Keratinocyte (primary cell): ENCODE measurements at regions not wholly inside any gene's neighbourhood (a gene's known extent, or its start where the extent isn't known, plus 50 kb on each side); places are given as distances from the start of the nearest gene placed in this dataset.

Experiments used
- EZH2 ChIP-seq: IDR thresholded peaks from one replicate; pipeline ENCODE4 v1.6.1; 2012; ENCODE audit warnings: inconsistent platforms, mild to moderate bottlenecking, low read length, moderate library complexity
- TF ChIP-seq, protein P1 (sequence below), 3 experiments: IDR thresholded peaks in 1 of 3; conservative IDR thresholded peaks in 1 of 3; optimal IDR thresholded peaks in 1 of 3; 2 replicates in 2 of 3; 3 replicates in 1 of 3; pipeline versions ENCODE3 to v1.5.1; 2011; ENCODE audit warnings: low read length in 3 of 3, mild to moderate bottlenecking in 3 of 3, moderate library complexity in 2 of 3, control low read depth in 1 of 3, inconsistent platforms in 1 of 3; ENCODE audit not compliant: insufficient read depth in 2 of 3; ENCODE audit errors: extremely low read depth in 1 of 3

DNA sequence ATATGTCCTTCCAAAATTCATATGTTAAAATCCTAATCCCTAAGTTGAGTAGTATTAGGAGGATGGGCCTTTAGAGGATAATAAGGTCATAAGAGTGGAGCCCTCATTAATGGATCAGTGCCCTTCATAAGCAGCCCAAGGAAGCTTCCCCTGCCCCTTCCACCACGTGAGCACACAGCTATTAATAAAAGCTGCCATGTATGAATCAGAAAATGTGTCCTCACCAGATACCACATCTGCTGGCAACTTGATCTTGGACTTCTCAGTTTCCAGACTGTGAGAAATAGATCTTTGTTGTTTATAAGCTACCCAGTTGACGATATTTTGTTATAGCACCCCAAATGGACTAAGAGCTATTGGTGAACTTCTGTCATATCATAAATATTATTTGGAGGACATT, 207.7 kb upstream of the HDDC2 start:
- TF ChIP-seq, protein P1, sequence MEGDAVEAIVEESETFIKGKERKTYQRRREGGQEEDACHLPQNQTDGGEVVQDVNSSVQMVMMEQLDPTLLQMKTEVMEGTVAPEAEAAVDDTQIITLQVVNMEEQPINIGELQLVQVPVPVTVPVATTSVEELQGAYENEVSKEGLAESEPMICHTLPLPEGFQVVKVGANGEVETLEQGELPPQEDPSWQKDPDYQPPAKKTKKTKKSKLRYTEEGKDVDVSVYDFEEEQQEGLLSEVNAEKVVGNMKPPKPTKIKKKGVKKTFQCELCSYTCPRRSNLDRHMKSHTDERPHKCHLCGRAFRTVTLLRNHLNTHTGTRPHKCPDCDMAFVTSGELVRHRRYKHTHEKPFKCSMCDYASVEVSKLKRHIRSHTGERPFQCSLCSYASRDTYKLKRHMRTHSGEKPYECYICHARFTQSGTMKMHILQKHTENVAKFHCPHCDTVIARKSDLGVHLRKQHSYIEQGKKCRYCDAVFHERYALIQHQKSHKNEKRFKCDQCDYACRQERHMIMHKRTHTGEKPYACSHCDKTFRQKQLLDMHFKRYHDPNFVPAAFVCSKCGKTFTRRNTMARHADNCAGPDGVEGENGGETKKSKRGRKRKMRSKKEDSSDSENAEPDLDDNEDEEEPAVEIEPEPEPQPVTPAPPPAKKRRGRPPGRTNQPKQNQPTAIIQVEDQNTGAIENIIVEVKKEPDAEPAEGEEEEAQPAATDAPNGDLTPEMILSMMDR (optimal IDR thresholded peaks at IDR 0.05 in 1 of 3, IDR thresholded peaks at IDR 0.05 in 1 of 3, conservative IDR thresholded peaks at IDR 0.05 in 1 of 3; ENCODE audit: extremely low read depth in 1 of 3, insufficient read depth in 2 of 3, low read length in 3 of 3) = no peak
- TF ChIP-seq EZH2 = no peak
